Trophoblast cell (in vitro differentiated cells and primary cell): ENCODE measurements at regions not wholly inside any gene's neighbourhood (a gene's known extent, or its start where the extent isn't known, plus 50 kb on each side); places are given as distances from the start of the nearest gene placed in this dataset.

Source experiments
- DNase-seq, 2 donors: peaks; one replicate each; pipeline ENCODE4 v3.0.0-alpha.2; 2016
- H2AFZ ChIP-seq: 2 replicates; pipeline ENCODE4 v1.6.1; 2013; ENCODE audit warnings: low read length, moderate library complexity, mild to moderate bottlenecking; ENCODE audit not compliant: insufficient read depth, poor library complexity
- H2AK5ac ChIP-seq: 2 replicates; pipeline ENCODE4 v1.6.1; 2013; ENCODE audit warnings: mild to moderate bottlenecking, low read length
- H2BK120ac ChIP-seq: 2 replicates; pipeline ENCODE4 v1.6.1; 2013; ENCODE audit warnings: low read length, mild to moderate bottlenecking, moderate library complexity; ENCODE audit not compliant: insufficient read depth, poor library complexity
- H2BK12ac ChIP-seq: 2 replicates; pipeline ENCODE4 v1.6.1; 2013; ENCODE audit warnings: mild to moderate bottlenecking, low read length, moderate library complexity
- H2BK5ac ChIP-seq: 2 replicates; pipeline ENCODE4 v1.6.1; 2013; ENCODE audit warnings: low read length, low read depth, moderate library complexity, mild to moderate bottlenecking; ENCODE audit not compliant: poor library complexity
- H3K14ac ChIP-seq: 2 replicates; pipeline ENCODE4 v1.6.1; 2013; ENCODE audit warnings: mild to moderate bottlenecking, low read length
- H3K18ac ChIP-seq: 2 replicates; pipeline ENCODE4 v1.6.1; 2013; ENCODE audit warnings: mild to moderate bottlenecking, low read length
- H3K23ac ChIP-seq: 2 replicates; pipeline ENCODE4 v1.6.1; 2013; ENCODE audit warnings: low read length
- H3K27ac ChIP-seq: 2 replicates; pipeline ENCODE4 v1.5.1; 2013; ENCODE audit warnings: low read depth, mild to moderate bottlenecking, inconsistent platforms, low read length, moderate library complexity
- H3K27me3 ChIP-seq: 2 replicates; pipeline ENCODE4 v1.6.1; 2013; ENCODE audit warnings: inconsistent platforms, mild to moderate bottlenecking, low read length, moderate library complexity; ENCODE audit not compliant: insufficient read depth
- H3K36me3 ChIP-seq, 2 experiments: 1 replicate in 1 of 2; 2 replicates in 1 of 2; pipeline ENCODE4 v1.6.1; 2013; ENCODE audit warnings: low read length in 2 of 2, mild to moderate bottlenecking in 2 of 2, moderate library complexity in 1 of 2; ENCODE audit not compliant: insufficient read depth in 2 of 2, control insufficient read depth in 1 of 2
- H3K4ac ChIP-seq: 2 replicates; pipeline ENCODE4 v1.6.1; 2013; ENCODE audit warnings: low read depth, mild to moderate bottlenecking, low read length, moderate library complexity
- H3K4me1 ChIP-seq, 2 experiments: 1 replicate in 1 of 2; 2 replicates in 1 of 2; pipeline ENCODE4 v1.6.1; 2013; ENCODE audit warnings: low read length in 2 of 2, mild to moderate bottlenecking in 2 of 2, moderate library complexity in 1 of 2; ENCODE audit not compliant: insufficient read depth in 2 of 2, control insufficient read depth in 1 of 2
- H3K4me2 ChIP-seq: 2 replicates; pipeline ENCODE4 v1.6.1; 2013; ENCODE audit warnings: inconsistent platforms, mild to moderate bottlenecking, low read length, moderate library complexity
- H3K4me3 ChIP-seq: 2 replicates; pipeline ENCODE4 v1.5.1; 2013; ENCODE audit warnings: mild to moderate bottlenecking, low read depth, low read length, inconsistent platforms
- H3K79me1 ChIP-seq: one replicate; pipeline ENCODE4 v1.6.1; 2013; ENCODE audit warnings: low read length
- H3K79me2 ChIP-seq: 2 replicates; pipeline ENCODE4 v1.6.1; 2013; ENCODE audit warnings: low read length, mild to moderate bottlenecking; ENCODE audit not compliant: control insufficient read depth, insufficient read depth, poor library complexity
- H3K9ac ChIP-seq: 2 replicates; pipeline ENCODE4 v1.6.1; 2013; ENCODE audit warnings: mild to moderate bottlenecking, low read length
- H3K9me3 ChIP-seq: 2 replicates; pipeline ENCODE4 v1.6.1; 2013; ENCODE audit warnings: low read depth, mild to moderate bottlenecking, control low read depth, inconsistent platforms, low read length; ENCODE audit not compliant: insufficient read depth
- H4K12ac ChIP-seq: 2 replicates; pipeline ENCODE4 v1.6.1; 2013; ENCODE audit warnings: low read depth, mild to moderate bottlenecking, low read length, moderate library complexity
- H4K8ac ChIP-seq: 2 replicates; pipeline ENCODE4 v1.6.1; 2013; ENCODE audit warnings: low read depth, mild to moderate bottlenecking, low read length, moderate library complexity
- H4K91ac ChIP-seq: one replicate; pipeline ENCODE4 v1.6.1; 2013; ENCODE audit warnings: low read depth, mild to moderate bottlenecking, low read length, moderate library complexity
- WGBS: extraction: QIAGEN DNeasy Blood & Tissue Kit; methylation state at CpG from one replicate; pipeline ENCODE4 v1.1.7; 2013; ENCODE audit warnings: missing lambda C conversion rate; ENCODE audit not compliant: insufficient read length, insufficient coverage; ENCODE audit errors: extremely low coverage; 5-methylcytosine and 5-hydroxymethylcytosine counted together

GRCh38 chr16:63195336-63195735 is 1159.1 kb upstream of the CDH8 start:
- Histone ChIP-seq H3K9ac (no peak overlapping the region), H3K27me3 (no peaks in the 10 kb centered on the region), H3K18ac (no peak overlapping the region), H3K79me1 (no peaks in the 10 kb centered on the region), H4K8ac (no peak overlapping the region), H3K36me3 (no peaks in the 10 kb centered on the region), H2AK5ac (no peak overlapping the region), H4K12ac (no peak overlapping the region), H3K4me2 (no peak overlapping the region), H3K9me3 (no peaks in the 10 kb centered on the region), H3K27ac (no peak overlapping the region), H3K4ac (no peak overlapping the region), H3K14ac (no peak overlapping the region), H2BK12ac (no peak overlapping the region), H3K23ac (no peak overlapping the region), H2BK5ac (no peak overlapping the region), H3K4me1 (no peaks in the 10 kb centered on the region), H3K79me2 (no peaks in the 10 kb centered on the region), H2AFZ (no peak overlapping the region), H2BK120ac (no peak overlapping the region), H4K91ac (no peak overlapping the region), H3K4me3 (no peak overlapping the region)
- DNase-seq, result no peak
- WGBS, result no CpG with 5 or more reads among the region's 4 CpGs

GRCh38 chr16:63192980-63193379 is 1156.7 kb upstream of the CDH8 start:
- Histone ChIP-seq H3K4me2 (no peak overlapping the region), H4K91ac (no peak overlapping the region), H4K8ac (no peak overlapping the region), H3K4me1 (no peaks in the 10 kb centered on the region), H3K23ac (no peak overlapping the region), H3K27ac (no peak overlapping the region), H4K12ac (no peak overlapping the region), H2AK5ac (no peak overlapping the region), H3K79me2 (no peaks in the 10 kb centered on the region), H3K27me3 (no peaks in the 10 kb centered on the region), H3K4me3 (no peak overlapping the region), H3K9ac (no peak overlapping the region), H2BK12ac (no peak overlapping the region), H3K4ac (no peak overlapping the region), H3K79me1 (no peaks in the 10 kb centered on the region), H3K14ac (no peak overlapping the region), H3K18ac (no peak overlapping the region), H2AFZ (no peak overlapping the region), H3K9me3 (no peaks in the 10 kb centered on the region), H2BK120ac (no peak overlapping the region), H3K36me3 (no peaks in the 10 kb centered on the region), H2BK5ac (no peak overlapping the region)
- no CpG with 5 or more reads among the region's 3 CpGs for WGBS
- no peak for DNase-seq

- no peak overlapping the region for H2BK5ac ChIP-seq
- no CpG with 5 or more reads among the region's 7 CpGs for WGBS
- H4K91ac ChIP-seq, result no peak overlapping the region
- H2BK120ac ChIP-seq, result no peak overlapping the region
- no peak overlapping the region for H2BK12ac ChIP-seq
- no peak overlapping the region for H3K4me2 ChIP-seq
- no peaks in the 10 kb centered on the region for H3K9me3 ChIP-seq
- H2AK5ac ChIP-seq, result no peak overlapping the region
- H3K23ac ChIP-seq, result no peak overlapping the region
- no peak overlapping the region for H3K4me3 ChIP-seq
- H3K14ac ChIP-seq, result no peak overlapping the region
- H3K9ac ChIP-seq, result no peak overlapping the region
- DNase-seq, result no peak
- H3K4ac ChIP-seq, result no peak overlapping the region
- no peak overlapping the region for H3K27ac ChIP-seq
- H3K18ac ChIP-seq, result no peak overlapping the region
- H4K8ac ChIP-seq, result no peak overlapping the region
- no peaks in the 10 kb centered on the region for H3K27me3 ChIP-seq
- H3K79me2 ChIP-seq, result no peaks in the 10 kb centered on the region
- H4K12ac ChIP-seq, result no peak overlapping the region
- no peaks in the 10 kb centered on the region for H3K79me1 ChIP-seq
- H2AFZ ChIP-seq, result no peak overlapping the region
- H3K36me3 ChIP-seq, result no peaks in the 10 kb centered on the region
- H3K4me1 ChIP-seq, result no peaks in the 10 kb centered on the region
These were observed 1152.0 kb upstream of the CDH8 start for GRCh38 chr16:63188086-63188771.

- Histone ChIP-seq H3K27me3 (no peaks in the 10 kb centered on the region), H3K79me1 (no peaks in the 10 kb centered on the region), H3K4ac (no peak overlapping the region), H3K79me2 (no peaks in the 10 kb centered on the region), H3K36me3 (no peaks in the 10 kb centered on the region), H3K4me3 (no peak overlapping the region), H2BK12ac (no peak overlapping the region), H3K4me1 (no peaks in the 10 kb centered on the region), H3K23ac (peak overlapping the region; percentile 66), H2BK5ac (no peak overlapping the region), H4K91ac (no peak overlapping the region), H4K12ac (no peak overlapping the region), H3K14ac (no peak overlapping the region), H3K9ac (no peak overlapping the region), H3K9me3 (no peaks in the 10 kb centered on the region), H3K27ac (no peak overlapping the region), H3K18ac (no peak overlapping the region), H2AFZ (no peak overlapping the region), H3K4me2 (no peak overlapping the region), H2BK120ac (no peak overlapping the region), H4K8ac (no peak overlapping the region), H2AK5ac (no peak overlapping the region)
- DNase-seq, result no peak
- WGBS, result no CpG with 5 or more reads among the region's 3 CpGs
These were observed 1151.4 kb upstream of the CDH8 start for GRCh38 chr16:63187638-63188037.
